Fibroblast of skin of left quadriceps (primary cell): ENCODE measurements at regions not wholly inside any gene's neighbourhood (a gene's known extent, or its start where the extent isn't known, plus 50 kb on each side); places are given as distances from the start of the nearest gene placed in this dataset.
A peak's percentile ranks its signal among the peaks of the same experiment; 100 is the strongest.
"Not testable (repeated sequence)": the region's sequence is repeated elsewhere in the genome, so short reads cannot be mapped to it uniquely, and the experiment has no call there.

Source experiments
- DNase-seq, 2 experiments: peaks; one replicate each; pipeline ENCODE4 v3.0.0-alpha.2; 2013; ENCODE audit warnings: low read depth in 2 of 2

- DNase-seq = not testable (repeated sequence)
Observed at GRCh38 chr10:21366108-21366507, 159.4 kb downstream of the SKIDA1 start.

GRCh38 chr10:21364196-21365114 is 161.0 kb downstream of the SKIDA1 start:
- DNase-seq = peak; percentile 36 to 40

DNA sequence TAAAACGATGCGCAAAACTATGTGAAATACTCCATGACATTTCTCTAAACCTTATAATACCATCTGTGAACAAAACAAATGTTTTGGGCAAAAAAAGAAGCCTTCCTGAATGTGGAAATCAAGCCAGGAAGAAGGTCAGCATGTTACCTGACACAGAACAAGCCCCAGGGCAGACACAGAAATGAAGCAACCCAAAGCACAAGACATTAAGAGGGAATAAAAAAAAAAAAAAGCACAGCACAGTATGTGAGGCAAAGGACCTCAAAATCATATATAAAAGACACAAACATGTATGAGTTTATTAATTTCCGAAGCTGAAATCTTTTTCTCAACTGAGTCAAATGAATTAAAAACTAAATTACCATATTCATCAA is 161.8 kb downstream of the SKIDA1 start:
- DNase-seq = no peak

- no peak for DNase-seq
Observed at GRCh38 chr10:21363092-21363730, 162.3 kb downstream of the SKIDA1 start.

DNA sequence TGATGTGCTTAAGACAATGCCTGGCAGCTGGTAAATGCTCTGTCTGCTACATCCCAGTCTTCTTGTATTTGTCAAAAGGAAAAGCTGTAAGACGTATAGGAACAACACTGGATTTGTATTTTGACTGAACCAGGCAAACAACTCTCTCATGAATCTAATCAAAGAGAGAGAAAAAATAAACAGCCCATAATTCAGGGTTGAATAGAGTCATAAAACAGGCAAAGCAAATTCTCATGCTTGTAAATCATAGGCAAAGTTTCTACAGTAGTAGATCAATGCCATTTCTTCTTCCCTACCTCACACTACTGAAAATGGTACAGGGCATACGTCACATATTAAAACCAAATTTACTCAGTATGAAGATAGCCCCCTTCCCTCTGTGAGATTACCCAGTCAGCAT is 166.3 kb downstream of the SKIDA1 start:
- DNase-seq = no peak

- no peak for DNase-seq
Observed at GRCh38 chr10:21355591-21356011, 169.9 kb downstream of the SKIDA1 start.

- no peak for DNase-seq
Observed at GRCh38 chr10:21352886-21353285, 172.6 kb downstream of the SKIDA1 start.

- DNase-seq = not testable (repeated sequence)
Observed at GRCh38 chr10:21351594-21351993, 173.9 kb downstream of the SKIDA1 start.

GRCh38 chr10:21349912-21350286 is 175.6 kb downstream of the SKIDA1 start:
- DNase-seq = no peak

- no peak for DNase-seq
Observed at GRCh38 chr10:21347785-21348170, 177.7 kb downstream of the SKIDA1 start.

DNA sequence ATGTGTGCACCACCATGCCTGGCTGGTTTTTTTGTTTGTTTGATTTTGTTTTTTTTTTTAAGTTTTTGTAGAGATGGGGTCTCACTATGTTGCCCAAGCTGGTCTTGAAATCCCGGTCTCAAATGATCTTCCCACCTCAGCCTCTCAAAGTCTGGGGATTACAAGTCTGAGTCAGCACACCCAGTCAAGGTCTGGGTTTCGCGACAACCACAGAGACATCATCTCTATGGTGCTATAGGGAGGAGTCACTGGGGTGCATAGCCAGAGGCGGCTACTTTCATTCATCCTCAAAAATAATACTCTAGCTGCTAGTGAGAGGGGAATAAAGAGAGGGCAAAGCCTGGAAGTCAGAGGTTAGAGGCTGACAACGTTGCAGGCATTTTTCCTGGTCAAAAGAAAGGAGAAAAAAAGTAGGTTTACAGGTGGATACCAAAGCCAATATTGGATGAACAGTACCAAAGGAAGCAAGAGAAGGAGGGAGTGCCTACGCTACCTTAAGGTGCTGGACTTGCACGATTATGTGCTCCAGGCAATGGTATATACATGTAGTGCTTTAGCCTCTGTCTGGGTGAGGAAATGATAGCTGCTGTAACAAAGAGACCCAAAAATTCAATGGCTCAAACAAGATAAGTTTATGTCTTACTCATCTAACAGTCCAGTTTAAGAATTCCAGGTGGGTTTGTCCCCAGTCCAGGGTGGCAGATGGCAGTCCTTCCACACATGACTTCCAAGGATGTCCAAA is 178.3 kb downstream of the SKIDA1 start:
- no peak for DNase-seq

GRCh38 chr10:21343087-21343486 is 182.4 kb downstream of the SKIDA1 start:
- no peak for DNase-seq

GRCh38 chr10:21342499-21342898 is 183.0 kb downstream of the SKIDA1 start:
- DNase-seq = not testable (repeated sequence)

DNA sequence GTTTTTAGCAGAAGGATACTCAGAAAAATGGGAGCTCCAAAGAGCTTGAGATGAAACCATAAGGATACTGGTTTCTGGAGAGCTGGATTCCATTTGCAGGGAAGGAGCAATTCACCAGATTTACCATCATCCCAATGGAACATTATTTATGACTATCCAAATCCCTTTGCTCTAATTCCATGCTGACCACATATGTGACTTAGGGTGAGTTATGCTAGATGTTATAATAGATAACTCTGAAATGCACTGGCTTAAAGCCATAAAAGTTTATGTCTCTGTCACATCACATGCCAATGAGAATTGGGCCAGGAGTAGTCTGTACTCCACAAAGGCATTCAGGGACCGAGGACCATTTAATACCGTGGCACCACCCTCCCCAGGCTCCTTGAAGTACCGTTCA is 185.2 kb downstream of the SKIDA1 start:
- DNase-seq = peak; percentile 77 to 78

GRCh38 chr10:21337171-21337792 is 188.2 kb downstream of the SKIDA1 start:
- DNase-seq = no peak

DNA sequence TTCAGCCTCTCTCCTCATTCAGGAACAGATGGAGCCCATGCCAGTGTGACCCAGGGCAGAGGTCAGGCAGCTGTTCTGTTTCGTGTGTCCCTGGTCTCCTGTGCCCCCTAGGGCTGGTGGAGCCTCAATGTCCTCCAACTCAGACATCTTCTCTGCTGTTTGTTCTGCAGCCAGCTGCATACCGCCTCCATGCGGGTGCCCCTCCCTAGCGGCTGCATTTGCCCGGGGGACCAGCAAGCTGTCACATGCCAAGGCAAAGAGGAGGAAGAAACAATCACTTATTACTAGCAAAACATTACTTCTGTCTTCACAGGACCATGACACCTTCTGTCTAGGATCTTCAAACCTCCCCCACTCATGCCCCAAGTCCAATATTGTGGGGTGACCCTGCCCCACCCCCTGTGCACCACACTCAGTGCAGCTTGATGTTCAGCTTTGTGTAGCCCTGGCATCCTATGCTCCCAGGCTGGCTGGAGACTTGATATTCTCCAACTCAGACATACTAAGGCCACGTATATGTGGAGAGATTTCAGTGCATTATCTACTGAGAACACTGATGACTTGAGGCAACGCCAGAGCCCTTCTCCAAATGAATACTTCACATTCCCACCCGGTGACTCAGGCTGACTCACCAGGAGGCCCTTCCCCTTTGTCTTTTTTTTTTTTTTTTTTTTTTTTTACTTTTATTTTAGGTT is 188.9 kb downstream of the SKIDA1 start:
- DNase-seq = peak; percentile 94

DNA sequence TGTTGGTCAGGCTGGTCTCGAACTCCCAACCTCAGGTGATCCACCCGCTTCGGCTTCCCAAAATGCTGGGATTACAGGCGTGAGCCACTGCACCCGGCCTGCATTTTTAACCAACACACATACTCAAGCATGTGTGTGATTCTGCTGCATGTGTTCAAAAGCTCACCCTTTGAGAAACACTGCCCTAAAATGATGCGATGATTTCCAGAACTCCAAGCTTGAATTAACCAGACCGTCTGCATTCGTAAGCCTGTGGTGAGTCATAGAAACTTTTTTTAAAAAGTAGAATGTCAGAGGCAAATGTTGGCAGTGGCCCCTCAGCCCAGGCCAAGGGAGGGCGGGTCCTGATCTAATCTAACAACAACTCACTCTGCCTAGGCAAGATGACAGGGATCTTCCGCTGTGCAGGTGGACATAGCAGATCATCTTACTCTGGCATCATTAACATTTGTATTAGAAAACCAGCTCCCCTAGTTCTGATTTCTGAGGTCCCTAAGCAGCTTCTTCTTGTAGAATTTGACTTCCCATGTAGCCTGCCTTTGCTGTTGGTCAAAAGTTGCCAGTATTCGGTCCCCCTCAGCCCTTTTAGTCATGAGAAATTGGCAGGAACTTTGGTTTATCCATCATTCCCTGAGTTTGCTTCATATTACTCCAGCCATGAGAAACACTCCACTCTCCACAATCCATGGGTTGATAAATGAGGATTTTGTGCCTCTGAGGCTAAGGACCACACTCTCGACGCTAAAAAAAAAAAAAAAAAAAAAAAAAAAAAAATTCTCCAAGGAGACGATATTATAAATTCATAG is 190.4 kb downstream of the SKIDA1 start:
- DNase-seq = peak; percentile 78

- DNase-seq = no peak
Observed at GRCh38 chr10:21330628-21331020, 194.9 kb downstream of the SKIDA1 start.

GRCh38 chr10:21329995-21330627 is 195.4 kb downstream of the SKIDA1 start:
- no peak for DNase-seq
